ENCODE measurements at regions not wholly inside any gene's neighbourhood (a gene's known extent, or its start where the extent isn't known, plus 50 kb on each side); places are given as distances from the start of the nearest gene placed in this dataset.

DNA sequence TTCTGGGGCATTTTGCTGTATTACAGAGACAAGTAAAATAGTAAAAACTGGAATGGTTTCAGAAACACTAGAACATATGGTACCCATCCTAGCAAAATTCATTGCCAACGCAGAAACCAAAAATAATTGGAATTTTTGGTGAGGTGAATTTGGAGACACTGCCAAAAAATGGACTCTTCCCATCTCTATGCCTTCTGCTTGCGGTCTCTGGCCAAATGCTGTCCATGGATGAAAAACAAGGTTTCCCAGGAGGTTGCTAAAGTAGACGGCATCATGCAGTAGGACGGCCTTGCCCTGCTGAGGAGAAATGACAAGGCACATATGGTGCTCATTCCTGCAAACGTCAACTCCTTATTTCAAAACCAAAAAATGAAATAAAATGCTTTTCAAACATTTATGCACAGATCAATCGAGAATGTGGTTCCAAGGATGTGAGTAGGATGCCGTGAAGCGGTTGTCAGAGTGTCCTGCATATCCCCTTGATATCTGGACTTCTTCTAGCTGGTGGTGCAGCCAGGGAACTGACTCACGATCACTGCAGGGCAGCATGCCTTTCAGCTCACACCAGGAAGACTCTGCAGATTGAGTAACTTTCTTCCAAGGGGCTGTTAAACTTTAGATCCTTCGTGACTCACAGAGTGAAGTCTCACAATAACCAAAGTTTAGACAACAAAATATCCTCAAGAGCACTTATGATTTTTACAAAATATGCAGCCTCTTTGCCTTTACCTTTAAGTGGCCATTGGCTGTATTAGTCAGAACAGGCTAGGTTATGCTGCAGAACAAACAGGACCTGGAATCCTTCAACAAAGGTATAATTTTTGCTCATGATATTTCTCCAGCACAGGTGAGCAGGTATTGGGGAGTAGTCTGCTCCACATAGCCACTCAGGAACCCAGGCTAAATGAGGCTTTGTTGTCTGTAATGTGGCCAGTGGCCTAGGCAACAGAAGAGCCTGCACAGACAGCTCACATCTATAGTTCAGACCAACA lies 149.4 kb upstream of the NDUFV2 start (continued):
- TF ChIP-seq, protein P1, sequence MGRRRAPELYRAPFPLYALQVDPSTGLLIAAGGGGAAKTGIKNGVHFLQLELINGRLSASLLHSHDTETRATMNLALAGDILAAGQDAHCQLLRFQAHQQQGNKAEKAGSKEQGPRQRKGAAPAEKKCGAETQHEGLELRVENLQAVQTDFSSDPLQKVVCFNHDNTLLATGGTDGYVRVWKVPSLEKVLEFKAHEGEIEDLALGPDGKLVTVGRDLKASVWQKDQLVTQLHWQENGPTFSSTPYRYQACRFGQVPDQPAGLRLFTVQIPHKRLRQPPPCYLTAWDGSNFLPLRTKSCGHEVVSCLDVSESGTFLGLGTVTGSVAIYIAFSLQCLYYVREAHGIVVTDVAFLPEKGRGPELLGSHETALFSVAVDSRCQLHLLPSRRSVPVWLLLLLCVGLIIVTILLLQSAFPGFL (CRISPR knock-in tag; IDR thresholded peaks at IDR 0.05), result no peak
- TF ChIP-seq, protein P2, sequence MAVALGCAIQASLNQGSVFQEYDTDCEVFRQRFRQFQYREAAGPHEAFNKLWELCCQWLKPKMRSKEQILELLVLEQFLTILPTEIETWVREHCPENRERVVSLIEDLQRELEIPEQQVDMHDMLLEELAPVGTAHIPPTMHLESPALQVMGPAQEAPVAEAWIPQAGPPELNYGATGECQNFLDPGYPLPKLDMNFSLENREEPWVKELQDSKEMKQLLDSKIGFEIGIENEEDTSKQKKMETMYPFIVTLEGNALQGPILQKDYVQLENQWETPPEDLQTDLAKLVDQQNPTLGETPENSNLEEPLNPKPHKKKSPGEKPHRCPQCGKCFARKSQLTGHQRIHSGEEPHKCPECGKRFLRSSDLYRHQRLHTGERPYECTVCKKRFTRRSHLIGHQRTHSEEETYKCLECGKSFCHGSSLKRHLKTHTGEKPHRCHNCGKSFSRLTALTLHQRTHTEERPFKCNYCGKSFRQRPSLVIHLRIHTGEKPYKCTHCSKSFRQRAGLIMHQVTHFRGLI (CRISPR knock-in tag; IDR thresholded peaks at IDR 0.05), result no peak
- TF ChIP-seq THRAP3 (IDR thresholded peaks at IDR 0.05; ENCODE audit: borderline replicate concordance) (no peak), PCBP1 (IDR thresholded peaks at IDR 0.05; ENCODE audit: low read depth, low read length, poor library complexity, severe bottlenecking) (no peak), SIN3B (IDR thresholded peaks at IDR 0.05; ENCODE audit: low read depth) (no peak), ZNF184 (CRISPR knock-in tag; IDR thresholded peaks at IDR 0.05) (no peak), ZNF239 (CRISPR knock-in tag; IDR thresholded peaks at IDR 0.05) (no peak), ADNP (tag; IDR thresholded peaks at IDR 0.05) (no peak), ELF1 (tag; IDR thresholded peaks at IDR 0.05) (no peak), CEBPG (CRISPR knock-in tag; IDR thresholded peaks at IDR 0.05) (0 out of 2 replicates have a peak, but pooled peaks have one; percentile 13), CEBPG (tag; conservative IDR thresholded peaks at IDR 0.05 in 1 of 2, IDR thresholded peaks at IDR 0.05 in 1 of 2) (no peak), ATF7 (IDR thresholded peaks at IDR 0.05) (no peak), KDM2B (CRISPR knock-in tag; IDR thresholded peaks at IDR 0.05) (no peak), MTA3 (IDR thresholded peaks at IDR 0.05; ENCODE audit: borderline replicate concordance) (no peak), ZNF764 (CRISPR knock-in tag; IDR thresholded peaks at IDR 0.05; ENCODE audit: low read depth) (no peak), ATF1 (CRISPR knock-in tag; IDR thresholded peaks at IDR 0.05) (no peak), ATF1 (tag; IDR thresholded peaks at IDR 0.05) (no peak), TRIM24 (IDR thresholded peaks at IDR 0.05) (peak; percentile 29 to 54; a peak in 2 of 4 replicates), ZNF212 (CRISPR knock-in tag; IDR thresholded peaks at IDR 0.05) (no peak), ZNF143 (CRISPR knock-in tag; IDR thresholded peaks at IDR 0.05) (no peak), STAT5B (CRISPR knock-in tag; IDR thresholded peaks at IDR 0.05) (no peak)
- TF ChIP-seq, protein P3, sequence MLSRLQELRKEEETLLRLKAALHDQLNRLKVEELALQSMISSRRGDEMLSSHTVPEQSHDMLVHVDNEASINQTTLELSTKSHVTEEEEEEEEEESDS (CRISPR knock-in tag; IDR thresholded peaks at IDR 0.05), result no peak
- TF ChIP-seq, protein P4, sequence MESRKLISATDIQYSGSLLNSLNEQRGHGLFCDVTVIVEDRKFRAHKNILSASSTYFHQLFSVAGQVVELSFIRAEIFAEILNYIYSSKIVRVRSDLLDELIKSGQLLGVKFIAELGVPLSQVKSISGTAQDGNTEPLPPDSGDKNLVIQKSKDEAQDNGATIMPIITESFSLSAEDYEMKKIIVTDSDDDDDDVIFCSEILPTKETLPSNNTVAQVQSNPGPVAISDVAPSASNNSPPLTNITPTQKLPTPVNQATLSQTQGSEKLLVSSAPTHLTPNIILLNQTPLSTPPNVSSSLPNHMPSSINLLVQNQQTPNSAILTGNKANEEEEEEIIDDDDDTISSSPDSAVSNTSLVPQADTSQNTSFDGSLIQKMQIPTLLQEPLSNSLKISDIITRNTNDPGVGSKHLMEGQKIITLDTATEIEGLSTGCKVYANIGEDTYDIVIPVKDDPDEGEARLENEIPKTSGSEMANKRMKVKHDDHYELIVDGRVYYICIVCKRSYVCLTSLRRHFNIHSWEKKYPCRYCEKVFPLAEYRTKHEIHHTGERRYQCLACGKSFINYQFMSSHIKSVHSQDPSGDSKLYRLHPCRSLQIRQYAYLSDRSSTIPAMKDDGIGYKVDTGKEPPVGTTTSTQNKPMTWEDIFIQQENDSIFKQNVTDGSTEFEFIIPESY (CRISPR knock-in tag; IDR thresholded peaks at IDR 0.05), result no peak

Data from K562 (cell line).